Endothelial cell of umbilical vein (primary cell): ENCODE measurements at regions not wholly inside any gene's neighbourhood (a gene's known extent, or its start where the extent isn't known, plus 50 kb on each side); places are given as distances from the start of the nearest gene placed in this dataset.

Source experiments
- BruUV-seq: library from RNA; stranded (reverse); fragments of 400-500 nt; replicated peaks from 2 replicates; lab custom pipeline; 2021; lab: Mats Ljungman, UMichigan
- CTCF ChIA-PET: fragments of 300-600, 350-600 bp; sonication (Branson Sonifier 250); formaldehyde crosslinking; loops from one replicate; lab custom pipeline; 2021; ENCODE audit warnings: antibody characterized with exemption, inconsistent platforms; lab: Charles Lee
- POLR2A ChIA-PET: fragments of 300-600, 350-600 bp; sonication (Branson Sonifier 250); formaldehyde crosslinking; loops from one replicate; lab custom pipeline; 2021; ENCODE audit warnings: antibody characterized with exemption, inconsistent platforms; lab: Charles Lee
- DNase-seq: peaks from one replicate; pipeline ENCODE4 v3.0.0-alpha.2; 2011; ENCODE audit warnings: low read depth, low spot score
- FAIRE-seq: peaks from 2 replicates; lab custom pipeline; 2011; peaks lifted over from hg19 to GRCh38; lab: Jason Lieb, UNC
- H2AFZ ChIP-seq: 2 replicates; pipeline ENCODE4 v1.6.0; 2012; ENCODE audit warnings: low read depth, low read length, control low read depth, inconsistent platforms
- H3K27ac ChIP-seq: 2 replicates; pipeline ENCODE4 v1.5.1; 2011; ENCODE audit warnings: low read depth, mild to moderate bottlenecking, control low read depth, low read length, moderate library complexity; ENCODE audit not compliant: insufficient read depth
- H3K27me3 ChIP-seq, 2 experiments: 2 replicates each; pipeline versions ENCODE4 v1.6.0 to v1.6.1; 2011; ENCODE audit warnings: low read length in 2 of 2, mixed read lengths in 1 of 2; ENCODE audit not compliant: control insufficient read depth in 2 of 2, insufficient read depth in 2 of 2
- H3K36me3 ChIP-seq, 2 experiments: 2 replicates in 1 of 2; 3 replicates in 1 of 2; pipeline ENCODE4 v1.5.1; 2011; ENCODE audit warnings: low read length in 2 of 2, mild to moderate bottlenecking in 1 of 2, moderate library complexity in 1 of 2; ENCODE audit not compliant: control insufficient read depth in 2 of 2, insufficient read depth in 2 of 2; ENCODE audit errors: extremely low read depth in 1 of 2
- H3K4me1 ChIP-seq: 3 replicates; pipeline ENCODE4 v1.5.1; 2011; ENCODE audit warnings: mild to moderate bottlenecking, low read length; ENCODE audit not compliant: control insufficient read depth, insufficient read depth; ENCODE audit errors: extremely low read depth
- H3K4me2 ChIP-seq: 2 replicates; pipeline ENCODE4 v1.6.1; 2011; ENCODE audit warnings: low read length, control low read depth, mixed read lengths; ENCODE audit not compliant: insufficient read depth
- H3K4me3 ChIP-seq, 3 experiments: fragments of 200-600 bp in 1 of 3; sonication (generic), shearing (Covaris generic) in 1 of 3; replicated peaks in 1 of 3; 2 replicates each; pipeline ENCODE4 v1.5.1; 2011 to 2016; ENCODE audit warnings: control low read depth in 3 of 3, low read length in 3 of 3, mild to moderate bottlenecking in 2 of 3, inconsistent platforms in 1 of 3, low read depth in 1 of 3, moderate library complexity in 1 of 3; ENCODE audit not compliant: insufficient read depth in 1 of 3
- H3K79me2 ChIP-seq: 2 replicates; pipeline ENCODE4 v1.6.0; 2012; ENCODE audit warnings: low read length, inconsistent platforms; ENCODE audit not compliant: control insufficient read depth, insufficient read depth
- H3K9ac ChIP-seq: replicated peaks from 2 replicates; pipeline ENCODE3; 2011; ENCODE audit warnings: low read length, control low read depth; ENCODE audit not compliant: insufficient read depth; ENCODE audit errors: extremely low read depth
- H3K9me1 ChIP-seq: replicated peaks from 3 replicates; pipeline ENCODE4 v1.6.0; 2011; ENCODE audit warnings: mild to moderate bottlenecking, low read length; ENCODE audit not compliant: control insufficient read depth, insufficient read depth; ENCODE audit errors: extremely low read depth
- H3K9me3 ChIP-seq: replicated peaks from 2 replicates; pipeline ENCODE4 v1.5.1; 2012; ENCODE audit warnings: low read length, inconsistent platforms; ENCODE audit not compliant: control insufficient read depth, insufficient read depth
- H4K20me1 ChIP-seq: replicated peaks from 2 replicates; pipeline ENCODE3; 2011; ENCODE audit warnings: mild to moderate bottlenecking, low read length; ENCODE audit not compliant: control insufficient read depth, insufficient read depth; ENCODE audit errors: extremely low read depth
- EZH2 ChIP-seq: IDR thresholded peaks from 2 replicates; pipeline ENCODE4 v1.6.1; 2012; ENCODE audit warnings: borderline replicate concordance, low read depth, mild to moderate bottlenecking, moderate library complexity, low read length, inconsistent platforms; ENCODE audit not compliant: severe bottlenecking
- FOS ChIP-seq: IDR thresholded peaks from 2 replicates; pipeline ENCODE4 v1.6.1; 2011; ENCODE audit warnings: mild to moderate bottlenecking, low read length, moderate library complexity, borderline replicate concordance; ENCODE audit not compliant: insufficient read depth
- GATA2 ChIP-seq: IDR thresholded peaks from 2 replicates; pipeline ENCODE4 v1.7.0; 2011; ENCODE audit warnings: low read depth, mild to moderate bottlenecking, moderate library complexity, mixed read lengths, low read length; ENCODE audit not compliant: insufficient read length, insufficient read depth
- JUN ChIP-seq: IDR thresholded peaks from 2 replicates; pipeline ENCODE4 v1.6.1; 2011; ENCODE audit warnings: borderline replicate concordance, low read depth; ENCODE audit not compliant: insufficient read length, insufficient read depth
- MYC ChIP-seq: IDR thresholded peaks from one replicate; pipeline ENCODE4 v1.6.1; 2011; ENCODE audit warnings: mild to moderate bottlenecking, low read depth, low read length
- POLR2AphosphoS5 ChIP-seq: IDR thresholded peaks from 2 replicates; pipeline ENCODE4 v1.6.1; 2012; ENCODE audit warnings: low read depth, mild to moderate bottlenecking, control low read depth, low read length, moderate library complexity; ENCODE audit not compliant: insufficient read depth
- dilution Hi-C: fragments of 300-500 bp; cut with MboI; formaldehyde crosslinking; loops from one replicate; pipeline ENCODE4 v1.15.0; 2019; ENCODE audit warnings: low sequenced_read_pairs; ENCODE audit not compliant: extremely low pct_ligation_motif_present
- intact Hi-C: fragments of 100-400 bp; cut with micrococcal nuclease; formaldehyde crosslinking; loops from one replicate; pipeline ENCODE4 v1.10.0; 2022
- TF ChIP-seq, protein P1 (sequence below): IDR thresholded peaks from 2 replicates; pipeline ENCODE4 v1.6.1; 2011; ENCODE audit not compliant: insufficient read depth, insufficient read length
- TF ChIP-seq, protein P2 (sequence below), 2 donors: IDR thresholded peaks; 1 replicate in 1 of 2; 2 replicates in 1 of 2; pipeline ENCODE4 v1.5.1; 2011; ENCODE audit warnings: low read length in 2 of 2, mild to moderate bottlenecking in 2 of 2, moderate library complexity in 2 of 2, control low read depth in 1 of 2, inconsistent platforms in 1 of 2, low read depth in 1 of 2; ENCODE audit not compliant: insufficient read depth in 1 of 2; ENCODE audit errors: extremely low read depth in 1 of 2

DNA sequence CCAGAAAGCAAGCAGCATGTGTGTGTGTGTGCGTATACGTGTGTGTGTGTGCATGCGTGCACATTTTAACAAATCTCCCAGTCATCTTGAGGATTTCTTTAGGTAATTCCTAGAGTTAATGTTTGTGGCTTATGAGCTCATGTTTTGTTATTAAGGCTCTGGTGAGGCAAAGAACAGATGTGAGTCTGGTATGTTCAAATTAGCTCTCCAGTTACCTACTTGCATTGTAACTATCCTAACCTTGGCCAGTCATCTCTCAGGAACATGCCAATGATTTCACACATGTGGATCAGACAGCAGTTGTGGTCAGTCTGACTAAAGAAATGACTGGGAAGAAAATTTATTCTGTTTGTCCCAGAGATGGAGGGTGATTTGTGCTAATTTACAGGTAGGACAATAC lies 163.1 kb downstream of the IZUMO3 start:
- H3K9me1 ChIP-seq: no peaks in the 10 kb centered on the region

More for the DNA sequence above, 163.1 kb downstream of the IZUMO3 start:
- Histone ChIP-seq H3K4me1 (no peaks in the 10 kb centered on the region), H3K27me3 (no peaks in the 10 kb centered on the region), H3K4me2 (no peak overlapping the region), H4K20me1 (no peaks in the 10 kb centered on the region), H2AFZ (no peak overlapping the region), H3K36me3 (no peaks in the 10 kb centered on the region), H3K9ac (no peak overlapping the region), H3K9me3 (peaks cover 1% of the 10 kb centered on the region), H3K4me3 (no peak overlapping the region), H3K27ac (no peak overlapping the region), H3K79me2 (no peaks in the 10 kb centered on the region)
- ChIA-PET CTCF (no interaction called here), POLR2A (no interaction called here)
- DNase-seq (no peak), FAIRE-seq (no peak)
- no TSS peak for BruUV-seq
- TF ChIP-seq, protein P1, sequence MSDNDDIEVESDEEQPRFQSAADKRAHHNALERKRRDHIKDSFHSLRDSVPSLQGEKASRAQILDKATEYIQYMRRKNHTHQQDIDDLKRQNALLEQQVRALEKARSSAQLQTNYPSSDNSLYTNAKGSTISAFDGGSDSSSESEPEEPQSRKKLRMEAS: no peak
- no peak for TF ChIP-seq JUN
- TF ChIP-seq GATA2: no peak
- TF ChIP-seq POLR2AphosphoS5: no peak
- no peak for TF ChIP-seq FOS
- no peak for TF ChIP-seq EZH2
- TF ChIP-seq, protein P2, sequence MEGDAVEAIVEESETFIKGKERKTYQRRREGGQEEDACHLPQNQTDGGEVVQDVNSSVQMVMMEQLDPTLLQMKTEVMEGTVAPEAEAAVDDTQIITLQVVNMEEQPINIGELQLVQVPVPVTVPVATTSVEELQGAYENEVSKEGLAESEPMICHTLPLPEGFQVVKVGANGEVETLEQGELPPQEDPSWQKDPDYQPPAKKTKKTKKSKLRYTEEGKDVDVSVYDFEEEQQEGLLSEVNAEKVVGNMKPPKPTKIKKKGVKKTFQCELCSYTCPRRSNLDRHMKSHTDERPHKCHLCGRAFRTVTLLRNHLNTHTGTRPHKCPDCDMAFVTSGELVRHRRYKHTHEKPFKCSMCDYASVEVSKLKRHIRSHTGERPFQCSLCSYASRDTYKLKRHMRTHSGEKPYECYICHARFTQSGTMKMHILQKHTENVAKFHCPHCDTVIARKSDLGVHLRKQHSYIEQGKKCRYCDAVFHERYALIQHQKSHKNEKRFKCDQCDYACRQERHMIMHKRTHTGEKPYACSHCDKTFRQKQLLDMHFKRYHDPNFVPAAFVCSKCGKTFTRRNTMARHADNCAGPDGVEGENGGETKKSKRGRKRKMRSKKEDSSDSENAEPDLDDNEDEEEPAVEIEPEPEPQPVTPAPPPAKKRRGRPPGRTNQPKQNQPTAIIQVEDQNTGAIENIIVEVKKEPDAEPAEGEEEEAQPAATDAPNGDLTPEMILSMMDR (IDR thresholded peaks at IDR 0.05; ENCODE audit: extremely low read depth in 1 of 2, insufficient read depth in 1 of 2, low read depth in 1 of 2, low read length in 2 of 2): no peak
- no peak for TF ChIP-seq MYC
- dilution Hi-C loops (no loop called here), intact Hi-C loops (no loop called here)
